Peyer's patch (tissue), 4 donors: ENCODE measurements at regions not wholly inside any gene's neighbourhood (a gene's known extent, or its start where the extent isn't known, plus 50 kb on each side); places are given as distances from the start of the nearest gene placed in this dataset.

Source experiments
- DNase-seq, 3 donors: peaks; one replicate each; pipeline ENCODE4 v3.0.0-alpha.2; 2017 to 2019
- H3K27ac ChIP-seq, 4 donors: fragments of 200-600 bp; sonication (generic); one replicate each; pipeline ENCODE4 v1.5.1; 2016 to 2019
- H3K27me3 ChIP-seq, 2 donors: fragments of 200-600 bp; sonication (generic); one replicate each; pipeline ENCODE4 v1.5.1; 2019
- H3K36me3 ChIP-seq, 3 donors: fragments of 200-600 bp; sonication (generic); one replicate each; pipeline ENCODE4 v1.5.1; 2016 to 2019
- H3K4me1 ChIP-seq, 4 donors: fragments of 200-600 bp; sonication (generic); one replicate each; pipeline ENCODE4 v1.5.1; 2016 to 2019
- H3K4me3 ChIP-seq, 4 donors: fragments of 200-600 bp; sonication (generic); 1 replicate in 3 of 4; 2 replicates in 1 of 4; pipeline ENCODE4 v1.5.1; 2016 to 2019; ENCODE audit warnings: mild to moderate bottlenecking in 1 of 4
- H3K9me3 ChIP-seq, 4 donors: fragments of 200-600 bp; sonication (generic); one replicate each; pipeline ENCODE4 v1.5.1; 2016 to 2019; ENCODE audit warnings: mild to moderate bottlenecking in 1 of 4
- CTCF ChIP-seq, 6 experiments: fragments of 450-650 bp in 4 of 6; fragments of 200-600 bp in 2 of 6; sonication (generic) in 1 of 6; IDR thresholded peaks; one replicate each; pipeline ENCODE4 v1.5.1; 2017 to 2019; ENCODE audit warnings: antibody characterized with exemption in 6 of 6, mild to moderate bottlenecking in 3 of 6, moderate library complexity in 1 of 6
- POLR2A ChIP-seq, 2 donors: fragments of 450-650 bp; IDR thresholded peaks; one replicate each; pipeline ENCODE4 v1.5.1; 2017; ENCODE audit warnings: antibody characterized with exemption in 2 of 2, mild to moderate bottlenecking in 2 of 2, moderate library complexity in 2 of 2

- no peak for DNase-seq
- H3K27me3 ChIP-seq = no peaks in the 10 kb centered on the region
- H3K27ac ChIP-seq = no peak overlapping the region
- no peak overlapping the region for H3K4me3 ChIP-seq
- H3K4me1 ChIP-seq = no peaks in the 10 kb centered on the region
- no peaks in the 10 kb centered on the region for H3K36me3 ChIP-seq
- no peak for TF ChIP-seq CTCF (IDR thresholded peaks at IDR 0.05)
- TF ChIP-seq POLR2A (IDR thresholded peaks at IDR 0.05) = no peak
- H3K9me3 ChIP-seq = no peaks in the 10 kb centered on the region
Measured at GRCh38 chr12:23335593-23335992, 613.9 kb downstream of the SOX5 start.

- H3K27ac ChIP-seq = no peak overlapping the region
- H3K4me1 ChIP-seq = no peaks in the 10 kb centered on the region
- no peak overlapping the region for H3K4me3 ChIP-seq
- H3K27me3 ChIP-seq = no peaks in the 10 kb centered on the region
- no peaks in the 10 kb centered on the region for H3K9me3 ChIP-seq
- H3K36me3 ChIP-seq = no peaks in the 10 kb centered on the region
- TF ChIP-seq CTCF (IDR thresholded peaks at IDR 0.05) (no peak), POLR2A (IDR thresholded peaks at IDR 0.05) (no peak)
- DNase-seq = no peak
Measured at GRCh38 chr12:23337213-23337612, 612.3 kb downstream of the SOX5 start.

GRCh38 chr12:23340351-23340750 is 609.1 kb downstream of the SOX5 start:
- H3K4me3 ChIP-seq = no peak overlapping the region
- no peaks in the 10 kb centered on the region for H3K4me1 ChIP-seq
- TF ChIP-seq POLR2A (IDR thresholded peaks at IDR 0.05) (no peak), CTCF (IDR thresholded peaks at IDR 0.05) (no peak)
- no peaks in the 10 kb centered on the region for H3K27me3 ChIP-seq
- no peak for DNase-seq
- no peak overlapping the region for H3K27ac ChIP-seq
- H3K36me3 ChIP-seq = no peaks in the 10 kb centered on the region
- no peaks in the 10 kb centered on the region for H3K9me3 ChIP-seq

GRCh38 chr12:23342407-23342806 is 607.1 kb downstream of the SOX5 start:
- DNase-seq = peak in 1 of 3 donors; percentile 46
- Histone ChIP-seq H3K4me3 (no peak overlapping the region), H3K4me1 (no peaks in the 10 kb centered on the region), H3K27ac (no peak overlapping the region), H3K9me3 (no peaks in the 10 kb centered on the region), H3K27me3 (no peaks in the 10 kb centered on the region), H3K36me3 (no peaks in the 10 kb centered on the region)
- TF ChIP-seq CTCF (IDR thresholded peaks at IDR 0.05) = no peak
- TF ChIP-seq POLR2A (IDR thresholded peaks at IDR 0.05) = no peak

GRCh38 chr12:23349564-23349963 is 599.9 kb downstream of the SOX5 start:
- no peaks in the 10 kb centered on the region for H3K9me3 ChIP-seq
- no peaks in the 10 kb centered on the region for H3K36me3 ChIP-seq

More at GRCh38 chr12:23349564-23349963, 599.9 kb downstream of the SOX5 start:
- Histone ChIP-seq H3K4me3 (no peak overlapping the region), H3K4me1 (no peaks in the 10 kb centered on the region), H3K27ac (no peak overlapping the region), H3K27me3 (no peaks in the 10 kb centered on the region)
- no peak for TF ChIP-seq POLR2A (IDR thresholded peaks at IDR 0.05)
- no peak for TF ChIP-seq CTCF (IDR thresholded peaks at IDR 0.05)
- DNase-seq = no peak
